ENCODE measurements at regions not wholly inside any gene's neighbourhood (a gene's known extent, or its start where the extent isn't known, plus 50 kb on each side); places are given as distances from the start of the nearest gene placed in this dataset.
"Not testable (repeated sequence)": the region's sequence is repeated elsewhere in the genome, so short reads cannot be mapped to it uniquely, and the experiment has no call there.

- H3K27ac ChIP-seq, result no peak overlapping the region
- peaks cover 0 to 4% of the 10 kb centered on the region in 2 donors for H3K4me1 ChIP-seq (replicated peaks in 1 of 2)
- WGBS, 10 experiments, result 7 to 90% (median 57%) methylated on average over 3 to 5 of the region's 5 CpGs
- in situ Hi-C loops (cut with MboI; ENCODE audit: low pct_unique_long_range_greater_than_20kb in 2 of 9, low sequenced_read_pairs in 9 of 9, unreplicated experiment in 9 of 9), result no loop called here
- no peak overlapping the region for H3K4me3 ChIP-seq
- peak in 1 of 8 experiments; percentile 28 for ATAC-seq (replicated peaks in 6 of 8)
Measured at GRCh38 chr5:90338712-90339372, 70.7 kb downstream of the CETN3 start.

DNA sequence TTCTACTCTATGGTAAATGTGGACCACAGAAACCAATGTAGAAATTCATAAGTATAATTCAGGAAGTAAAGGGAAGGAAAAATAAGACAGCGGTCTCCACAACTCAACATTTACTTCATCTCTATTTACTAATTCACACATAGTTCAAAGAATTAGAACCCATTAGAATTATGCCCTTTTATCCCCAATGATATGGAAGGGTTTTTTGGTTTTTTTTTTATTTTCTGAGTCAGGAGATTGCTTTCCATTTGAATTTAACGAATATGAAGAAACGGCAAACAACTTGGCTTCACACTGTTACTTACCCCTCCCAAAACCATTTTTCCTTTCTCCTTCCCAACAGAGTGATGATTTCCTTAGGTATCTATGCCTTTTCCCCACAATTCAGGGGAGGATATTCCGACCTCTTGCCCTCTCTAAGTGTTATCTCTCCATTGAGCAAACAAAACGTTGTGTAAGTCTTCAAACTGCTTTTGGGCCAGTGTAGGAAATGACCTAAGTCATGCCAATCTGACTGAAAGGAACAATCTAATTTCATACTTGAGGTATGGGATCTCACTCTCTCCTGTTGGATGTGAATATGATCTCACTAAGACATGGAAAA lies 72.0 kb downstream of the CETN3 start:
- Histone ChIP-seq H3K27ac (no peak overlapping the region), H3K4me3 (no peak overlapping the region)

GRCh38 chr5:90336752-90337151 lies 72.8 kb downstream of the CETN3 start:
- ATAC-seq (replicated peaks in 6 of 8), result peak in 4 of 8 experiments; percentile 22 to 89 (median 56)
- Histone ChIP-seq H3K27ac (no peak overlapping the region), H3K4me1 (replicated peaks in 1 of 2) (peaks cover 0 to 4% of the 10 kb centered on the region in 2 donors), H3K4me3 (no peak overlapping the region)
- in situ Hi-C loops (cut with MboI; ENCODE audit: low pct_unique_long_range_greater_than_20kb in 2 of 9, low sequenced_read_pairs in 9 of 9, unreplicated experiment in 9 of 9), result no loop called here

More for the DNA sequence above, 72.0 kb downstream of the CETN3 start:
- in situ Hi-C loops (cut with MboI; ENCODE audit: low pct_unique_long_range_greater_than_20kb in 2 of 9, low sequenced_read_pairs in 9 of 9, unreplicated experiment in 9 of 9), result no loop called here
- 53 to 91% (median 76%) methylated on average over 2 to 5 of the region's 5 CpGs for WGBS, 10 experiments
- peaks cover 0 to 4% of the 10 kb centered on the region in 2 donors for H3K4me1 ChIP-seq (replicated peaks in 1 of 2)
- no peak for ATAC-seq (replicated peaks in 6 of 8)

GRCh38 chr5:90334741-90335140 lies 74.8 kb downstream of the CETN3 start:
- Histone ChIP-seq H3K4me3 (no peak overlapping the region), H3K27ac (no peak overlapping the region), H3K4me1 (replicated peaks in 1 of 2) (peaks cover 0 to 4% of the 10 kb centered on the region in 2 donors)
- WGBS, 10 experiments, result 0 to 64% (median 56%) methylated on average over 1 of the region's 1 CpG; no CpG with 5 or more reads in 6 of the 10 experiments
- in situ Hi-C loops (cut with MboI; ENCODE audit: low pct_unique_long_range_greater_than_20kb in 2 of 9, low sequenced_read_pairs in 9 of 9, unreplicated experiment in 9 of 9), result no loop called here
- ATAC-seq (replicated peaks in 6 of 8), result no peak

- 0 to 100% (median 42%) methylated on average over 1 of the region's 1 CpG; no CpG with 5 or more reads in 2 of the 10 experiments for WGBS, 10 experiments
- Histone ChIP-seq H3K4me3 (no peak overlapping the region), H3K4me1 (replicated peaks in 1 of 2) (no peaks in the 10 kb centered on the region), H3K27ac (no peak overlapping the region)
- in situ Hi-C loops (cut with MboI; ENCODE audit: low pct_unique_long_range_greater_than_20kb in 2 of 9, low sequenced_read_pairs in 9 of 9, unreplicated experiment in 9 of 9), result no loop called here
- ATAC-seq (replicated peaks in 6 of 8), result no peak
Measured at GRCh38 chr5:90329911-90330310, 79.6 kb downstream of the CETN3 start.

DNA sequence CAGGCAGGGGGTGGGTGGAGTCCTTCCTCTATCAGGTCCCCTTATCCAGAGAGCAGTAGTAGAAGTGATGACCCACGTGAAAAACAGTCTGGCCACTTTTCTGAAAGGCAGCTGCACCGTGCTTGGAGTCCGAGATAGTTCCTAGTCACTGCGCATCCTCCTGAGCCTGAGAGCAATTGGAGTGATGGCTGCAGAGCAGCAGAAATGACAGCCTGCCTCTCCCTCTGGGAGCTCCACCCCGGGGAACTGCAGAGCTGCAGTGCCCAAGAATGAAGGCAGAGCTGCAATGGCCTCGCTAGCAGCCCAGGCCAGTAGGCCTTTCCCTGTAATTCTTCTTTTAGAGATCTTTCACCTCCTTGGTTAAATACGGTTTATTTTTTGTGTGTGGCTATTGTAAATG lies 82.6 kb downstream of the CETN3 start:
- ATAC-seq (replicated peaks in 6 of 8), result peak in 4 of 8 experiments; percentile 36 to 66 (median 42)
- H3K4me3 ChIP-seq, result no peak overlapping the region
- WGBS, 10 experiments, result 43 to 88% (median 65%) methylated on average over 1 to 7 of the region's 7 CpGs; no CpG with 5 or more reads in 4 of the 10 experiments
- H3K27ac ChIP-seq, result no peak overlapping the region
- no peaks in the 10 kb centered on the region for H3K4me1 ChIP-seq (replicated peaks in 1 of 2)
- in situ Hi-C loops (cut with MboI; ENCODE audit: low pct_unique_long_range_greater_than_20kb in 2 of 9, low sequenced_read_pairs in 9 of 9, unreplicated experiment in 9 of 9), result no loop called here

DNA sequence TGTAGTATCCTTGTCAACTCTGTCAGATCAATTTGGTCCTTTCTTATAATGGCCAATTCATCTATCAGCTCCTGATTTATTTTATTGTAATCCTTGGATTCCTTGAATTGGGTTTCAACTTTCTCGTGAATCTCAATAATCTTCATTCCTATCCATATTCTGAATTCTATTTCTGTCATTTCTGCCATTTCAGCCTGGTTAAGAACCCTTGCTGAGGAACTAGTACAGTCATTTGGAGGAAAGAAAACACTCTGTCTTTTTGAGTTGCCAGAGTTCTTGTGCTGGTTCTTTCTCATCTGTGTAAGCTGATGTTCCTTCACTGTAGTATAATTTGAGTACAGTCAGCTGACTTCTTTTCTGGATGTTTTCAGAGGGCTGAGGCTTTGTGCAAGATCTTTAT lies 84.5 kb downstream of the CETN3 start:
- Histone ChIP-seq H3K4me1 (replicated peaks in 1 of 2) (no peaks in the 10 kb centered on the region), H3K4me3 (no peak overlapping the region), H3K27ac (no peak overlapping the region)
- in situ Hi-C loops (cut with MboI; ENCODE audit: low pct_unique_long_range_greater_than_20kb in 2 of 9, low sequenced_read_pairs in 9 of 9, unreplicated experiment in 9 of 9), result no loop called here
- no peak for ATAC-seq (replicated peaks in 6 of 8)
- WGBS, 10 experiments, result 6 to 100% (median 86%) methylated on average over 1 of the region's 1 CpG; no CpG with 5 or more reads in 1 of the 10 experiments

GRCh38 chr5:90320348-90320747 lies 89.2 kb downstream of the CETN3 start:
- ATAC-seq (replicated peaks in 6 of 8); in situ Hi-C loops (cut with MboI; ENCODE audit: low pct_unique_long_range_greater_than_20kb in 2 of 9, low sequenced_read_pairs in 9 of 9, unreplicated experiment in 9 of 9); H3K27ac ChIP-seq; H3K4me1 ChIP-seq (replicated peaks in 1 of 2); H3K4me3 ChIP-seq: not testable (repeated sequence)

DNA sequence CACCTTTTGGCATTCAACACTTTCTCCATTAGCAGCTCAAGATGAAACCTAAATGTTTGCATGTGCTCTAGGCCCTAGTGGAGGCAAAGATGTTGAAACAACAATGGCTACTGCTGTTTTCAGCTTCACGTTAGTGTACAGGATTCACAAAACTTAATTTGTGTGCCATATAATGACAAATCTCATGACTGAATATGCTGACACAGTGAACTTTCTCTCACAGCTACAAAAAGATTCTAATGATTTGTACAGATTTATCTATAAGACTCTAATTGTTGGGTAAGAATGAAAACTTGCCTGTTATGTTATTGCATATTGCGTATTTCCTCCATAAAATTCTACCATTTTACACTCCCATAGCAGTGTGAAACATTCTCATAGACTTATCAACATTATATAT lies 97.5 kb downstream of the CETN3 start:
- in situ Hi-C loops (cut with MboI; ENCODE audit: low pct_unique_long_range_greater_than_20kb in 2 of 9, low sequenced_read_pairs in 9 of 9, unreplicated experiment in 9 of 9), result no loop called here
- WGBS, 10 experiments, result 44 to 100% (median 100%) methylated on average over 1 to 2 of the region's 2 CpGs
- no peak overlapping the region for H3K27ac ChIP-seq
- H3K4me3 ChIP-seq, result no peak overlapping the region
- H3K4me1 ChIP-seq (replicated peaks in 1 of 2), result no peaks in the 10 kb centered on the region
- ATAC-seq (replicated peaks in 6 of 8), result no peak

DNA sequence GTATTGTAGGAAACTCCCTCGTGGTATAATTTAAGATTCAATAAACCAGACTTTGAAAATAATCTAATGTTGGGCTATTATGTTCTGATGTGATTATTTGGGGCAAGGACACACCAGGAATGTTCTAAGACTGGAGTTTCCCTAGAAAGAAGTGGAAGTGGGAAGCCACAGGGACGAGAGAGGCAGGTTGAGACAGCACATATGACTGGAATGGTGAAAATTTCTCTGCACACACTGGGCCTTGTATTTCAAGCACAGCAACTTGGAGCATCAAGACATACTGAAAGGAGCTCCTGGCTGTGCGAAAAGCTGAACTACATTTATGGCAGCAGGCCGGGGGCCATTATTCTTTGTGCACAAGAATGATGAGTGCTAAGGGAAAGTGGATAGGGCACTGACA lies 98.2 kb downstream of the CETN3 start:
- Histone ChIP-seq H3K4me3 (no peak overlapping the region), H3K27ac (no peak overlapping the region), H3K4me1 (replicated peaks in 1 of 2) (no peaks in the 10 kb centered on the region)
- ATAC-seq (replicated peaks in 6 of 8), result no peak
- 18 to 100% (median 46%) methylated on average over 1 to 4 of the region's 4 CpGs for WGBS, 10 experiments
- in situ Hi-C loops (cut with MboI; ENCODE audit: low pct_unique_long_range_greater_than_20kb in 2 of 9, low sequenced_read_pairs in 9 of 9, unreplicated experiment in 9 of 9), result no loop called here

GRCh38 chr5:90308787-90309585 lies 100.6 kb downstream of the CETN3 start:
- 23 to 98% (median 84%) methylated on average over 3 to 4 of the region's 4 CpGs; no CpG with 5 or more reads in 1 of the 10 experiments for WGBS, 10 experiments
- in situ Hi-C loops (cut with MboI; ENCODE audit: low pct_unique_long_range_greater_than_20kb in 2 of 9, low sequenced_read_pairs in 9 of 9, unreplicated experiment in 9 of 9), result no loop called here
- Histone ChIP-seq H3K4me1 (replicated peaks in 1 of 2) (peaks cover 0 to 4% of the 10 kb centered on the region in 2 donors), H3K4me3 (no peak overlapping the region), H3K27ac (no peak overlapping the region)
- ATAC-seq (replicated peaks in 6 of 8), result peak in 1 of 8 experiments; percentile 54

GRCh38 chr5:90307782-90308181 lies 101.8 kb downstream of the CETN3 start:
- 27 to 100% (median 82%) methylated on average over 1 of the region's 1 CpG; no CpG with 5 or more reads in 2 of the 10 experiments for WGBS, 10 experiments
- in situ Hi-C loops (cut with MboI; ENCODE audit: low pct_unique_long_range_greater_than_20kb in 2 of 9, low sequenced_read_pairs in 9 of 9, unreplicated experiment in 9 of 9), result no loop called here
- no peak overlapping the region for H3K4me3 ChIP-seq
- H3K4me1 ChIP-seq (replicated peaks in 1 of 2), result peaks cover 0 to 4% of the 10 kb centered on the region in 2 donors
- H3K27ac ChIP-seq, result no peak overlapping the region
- ATAC-seq (replicated peaks in 6 of 8), result no peak

DNA sequence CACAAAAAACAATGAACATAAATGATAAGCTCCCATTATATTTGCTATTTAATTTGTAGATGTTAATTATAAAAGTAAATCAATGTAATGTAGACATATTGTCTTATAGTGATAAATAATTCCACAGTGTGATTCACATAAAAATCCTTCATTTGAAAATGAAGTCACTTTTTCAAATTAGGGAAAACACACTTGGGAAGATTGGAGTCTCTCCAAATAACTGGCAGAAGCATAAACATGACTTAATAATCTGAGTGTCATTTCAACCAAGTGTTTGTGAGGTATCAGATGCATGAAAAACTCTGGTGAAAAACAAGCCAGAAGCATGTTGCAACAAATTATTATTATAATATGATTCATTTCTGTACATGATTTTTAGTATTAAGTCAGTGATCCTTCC lies 102.2 kb downstream of the CETN3 start:
- Histone ChIP-seq H3K27ac (no peak overlapping the region), H3K4me1 (replicated peaks in 1 of 2) (peaks cover 0 to 4% of the 10 kb centered on the region in 2 donors), H3K4me3 (no peak overlapping the region)
- in situ Hi-C loops (cut with MboI; ENCODE audit: low pct_unique_long_range_greater_than_20kb in 2 of 9, low sequenced_read_pairs in 9 of 9, unreplicated experiment in 9 of 9), result no loop called here
- no peak for ATAC-seq (replicated peaks in 6 of 8)
